ENCODE measurements at regions not wholly inside any gene's neighbourhood (a gene's known extent, or its start where the extent isn't known, plus 50 kb on each side); places are given as distances from the start of the nearest gene placed in this dataset.

- Histone ChIP-seq H3K27ac (ENCODE audit: low read depth, low read length) (no peak overlapping the region), H3K79me2 (ENCODE audit: control insufficient read depth, insufficient read depth, low read length, unreplicated experiment) (no peaks in the 10 kb centered on the region), H2AFZ (ENCODE audit: low read length, unreplicated experiment) (no peak overlapping the region), H3K4me1 (ENCODE audit: control insufficient read depth, insufficient read depth, low read length, unreplicated experiment) (no peaks in the 10 kb centered on the region), H3K36me3 (ENCODE audit: insufficient read depth, low read length) (no peaks in the 10 kb centered on the region), H3K4me3 (ENCODE audit: low read depth, low read length) (no peak overlapping the region), H3K27me3 (ENCODE audit: insufficient read depth, low read length) (peaks cover 27% of the 10 kb centered on the region)
Observed at GRCh38 chr1:17887661-17888371, 132.7 kb downstream of the ACTL8 start.

DNA sequence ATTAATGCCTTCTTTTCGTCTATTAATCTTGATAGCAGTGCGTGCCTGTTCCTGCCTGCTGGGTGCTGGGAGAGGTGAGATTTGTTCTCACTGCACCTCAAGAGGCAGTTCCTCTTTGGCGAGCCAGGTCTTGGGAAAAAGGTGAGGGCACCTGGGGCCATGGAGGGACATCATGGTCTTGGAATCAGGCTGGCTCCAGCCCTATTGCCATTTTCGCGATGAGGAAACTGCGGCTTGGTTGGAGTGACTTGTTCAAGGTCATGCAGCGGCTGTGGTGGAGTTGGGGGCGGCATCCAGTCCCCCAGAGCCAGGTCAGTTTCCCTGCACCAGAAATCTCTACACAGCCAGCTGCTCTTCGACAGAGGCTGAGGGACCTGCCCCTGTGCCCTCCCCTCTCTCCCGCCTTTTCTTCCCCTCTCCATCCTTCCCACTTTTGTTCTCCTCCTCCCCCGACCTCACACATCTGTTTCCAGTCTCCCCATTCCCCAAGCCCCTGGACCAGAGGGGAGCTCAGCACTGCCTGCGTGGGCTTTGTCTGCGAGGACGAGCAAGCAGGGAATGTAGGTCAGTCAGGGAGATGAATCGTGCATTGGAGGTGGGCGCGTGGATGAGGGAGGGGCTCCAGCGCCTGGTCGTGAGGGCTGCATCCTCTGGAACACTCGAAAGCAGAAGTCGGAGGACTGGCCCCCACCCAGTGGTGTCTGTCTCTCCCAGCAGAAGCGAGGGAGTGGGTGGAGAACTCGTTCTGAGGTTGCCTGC lies 135.1 kb downstream of the ACTL8 start:
- Histone ChIP-seq H3K4me1 (ENCODE audit: control insufficient read depth, insufficient read depth, low read length, unreplicated experiment) (no peaks in the 10 kb centered on the region), H2AFZ (ENCODE audit: low read length, unreplicated experiment) (no peak overlapping the region), H3K79me2 (ENCODE audit: control insufficient read depth, insufficient read depth, low read length, unreplicated experiment) (no peaks in the 10 kb centered on the region), H3K36me3 (ENCODE audit: insufficient read depth, low read length) (no peaks in the 10 kb centered on the region), H3K27ac (ENCODE audit: low read depth, low read length) (no peak overlapping the region), H3K27me3 (ENCODE audit: insufficient read depth, low read length) (peaks cover 27% of the 10 kb centered on the region), H3K4me3 (ENCODE audit: low read depth, low read length) (no peak overlapping the region)

GRCh38 chr1:17890815-17891191 lies 135.7 kb downstream of the ACTL8 start:
- no peak overlapping the region for H3K4me3 ChIP-seq (ENCODE audit: low read depth, low read length)
- no peaks in the 10 kb centered on the region for H3K4me1 ChIP-seq (ENCODE audit: control insufficient read depth, insufficient read depth, low read length, unreplicated experiment)
- H2AFZ ChIP-seq (ENCODE audit: low read length, unreplicated experiment), result no peak overlapping the region
- peaks cover 27% of the 10 kb centered on the region for H3K27me3 ChIP-seq (ENCODE audit: insufficient read depth, low read length)
- no peaks in the 10 kb centered on the region for H3K36me3 ChIP-seq (ENCODE audit: insufficient read depth, low read length)
- no peak overlapping the region for H3K27ac ChIP-seq (ENCODE audit: low read depth, low read length)
- no peaks in the 10 kb centered on the region for H3K79me2 ChIP-seq (ENCODE audit: control insufficient read depth, insufficient read depth, low read length, unreplicated experiment)

GRCh38 chr1:17891205-17892110 lies 136.3 kb downstream of the ACTL8 start:
- Histone ChIP-seq H3K4me1 (ENCODE audit: control insufficient read depth, insufficient read depth, low read length, unreplicated experiment) (no peaks in the 10 kb centered on the region), H3K79me2 (ENCODE audit: control insufficient read depth, insufficient read depth, low read length, unreplicated experiment) (no peaks in the 10 kb centered on the region), H3K27me3 (ENCODE audit: insufficient read depth, low read length) (peaks cover 31% of the 10 kb centered on the region), H3K4me3 (ENCODE audit: low read depth, low read length) (no peak overlapping the region), H3K36me3 (ENCODE audit: insufficient read depth, low read length) (no peaks in the 10 kb centered on the region), H3K27ac (ENCODE audit: low read depth, low read length) (no peak overlapping the region), H2AFZ (ENCODE audit: low read length, unreplicated experiment) (no peak overlapping the region)

DNA sequence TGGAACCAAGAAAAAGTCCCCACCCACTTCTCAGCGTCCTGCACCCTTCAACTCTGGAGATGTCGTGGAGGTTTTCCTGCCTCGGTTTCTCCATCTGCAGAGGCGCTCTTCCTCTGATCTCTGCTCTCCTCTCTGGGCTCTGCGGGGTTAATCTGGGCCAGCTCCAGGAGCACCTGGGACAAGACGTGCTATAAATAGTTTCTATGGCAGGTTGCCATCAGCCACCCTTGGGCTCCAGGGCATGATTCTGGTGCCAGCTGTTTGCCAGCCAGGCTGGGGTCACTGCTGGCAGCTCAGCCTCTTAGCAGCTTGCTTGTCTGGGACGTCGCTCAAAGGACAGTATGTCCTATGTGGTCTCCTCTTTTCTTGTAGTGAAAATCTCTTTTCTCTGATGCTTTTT lies 137.1 kb downstream of the ACTL8 start:
- Histone ChIP-seq H3K4me1 (ENCODE audit: control insufficient read depth, insufficient read depth, low read length, unreplicated experiment) (no peaks in the 10 kb centered on the region), H2AFZ (ENCODE audit: low read length, unreplicated experiment) (no peak overlapping the region), H3K36me3 (ENCODE audit: insufficient read depth, low read length) (no peaks in the 10 kb centered on the region), H3K27me3 (ENCODE audit: insufficient read depth, low read length) (peaks cover 39% of the 10 kb centered on the region), H3K79me2 (ENCODE audit: control insufficient read depth, insufficient read depth, low read length, unreplicated experiment) (no peaks in the 10 kb centered on the region), H3K4me3 (ENCODE audit: low read depth, low read length) (no peak overlapping the region), H3K27ac (ENCODE audit: low read depth, low read length) (no peak overlapping the region)

GRCh38 chr1:17892851-17893250 lies 137.7 kb downstream of the ACTL8 start:
- no peaks in the 10 kb centered on the region for H3K36me3 ChIP-seq (ENCODE audit: insufficient read depth, low read length)
- H2AFZ ChIP-seq (ENCODE audit: low read length, unreplicated experiment), result no peak overlapping the region
- H3K79me2 ChIP-seq (ENCODE audit: control insufficient read depth, insufficient read depth, low read length, unreplicated experiment), result no peaks in the 10 kb centered on the region
- no peak overlapping the region for H3K4me3 ChIP-seq (ENCODE audit: low read depth, low read length)
- H3K27me3 ChIP-seq (ENCODE audit: insufficient read depth, low read length), result peaks cover 43% of the 10 kb centered on the region
- H3K27ac ChIP-seq (ENCODE audit: low read depth, low read length), result no peak overlapping the region
- no peaks in the 10 kb centered on the region for H3K4me1 ChIP-seq (ENCODE audit: control insufficient read depth, insufficient read depth, low read length, unreplicated experiment)

GRCh38 chr1:17893891-17894631 lies 138.9 kb downstream of the ACTL8 start:
- Histone ChIP-seq H3K36me3 (ENCODE audit: insufficient read depth, low read length) (no peaks in the 10 kb centered on the region), H2AFZ (ENCODE audit: low read length, unreplicated experiment) (no peak overlapping the region), H3K4me3 (ENCODE audit: low read depth, low read length) (no peak overlapping the region), H3K27ac (ENCODE audit: low read depth, low read length) (no peak overlapping the region), H3K4me1 (ENCODE audit: control insufficient read depth, insufficient read depth, low read length, unreplicated experiment) (no peaks in the 10 kb centered on the region), H3K79me2 (ENCODE audit: control insufficient read depth, insufficient read depth, low read length, unreplicated experiment) (no peaks in the 10 kb centered on the region), H3K27me3 (ENCODE audit: insufficient read depth, low read length) (peaks cover 54% of the 10 kb centered on the region)

DNA sequence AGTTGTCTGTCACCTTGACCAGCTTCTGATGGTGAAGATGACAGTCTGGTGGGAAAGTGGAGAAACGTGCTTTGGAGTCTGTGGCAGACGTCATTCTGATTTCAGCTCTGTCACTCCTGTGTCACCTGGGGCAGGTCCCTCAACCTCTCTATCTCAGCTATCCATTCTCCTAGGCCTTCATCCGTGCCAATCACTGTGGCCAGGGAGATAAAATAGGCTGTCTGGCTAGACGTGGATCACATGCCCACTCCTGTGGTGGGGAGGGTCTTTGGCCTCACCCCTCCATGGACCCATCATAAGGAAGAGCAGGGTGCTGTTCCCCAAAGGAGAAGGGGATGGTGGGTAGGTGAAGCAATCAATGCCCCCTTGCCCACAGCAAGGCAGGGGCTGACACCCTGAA lies 140.3 kb downstream of the ACTL8 start:
- no peak overlapping the region for H2AFZ ChIP-seq (ENCODE audit: low read length, unreplicated experiment)
- peaks cover 54% of the 10 kb centered on the region for H3K27me3 ChIP-seq (ENCODE audit: insufficient read depth, low read length)
- no peaks in the 10 kb centered on the region for H3K36me3 ChIP-seq (ENCODE audit: insufficient read depth, low read length)
- H3K4me3 ChIP-seq (ENCODE audit: low read depth, low read length), result no peak overlapping the region
- no peaks in the 10 kb centered on the region for H3K4me1 ChIP-seq (ENCODE audit: control insufficient read depth, insufficient read depth, low read length, unreplicated experiment)
- H3K79me2 ChIP-seq (ENCODE audit: control insufficient read depth, insufficient read depth, low read length, unreplicated experiment), result no peaks in the 10 kb centered on the region
- H3K27ac ChIP-seq (ENCODE audit: low read depth, low read length), result no peak overlapping the region

GRCh38 chr1:17895986-17896385 lies 140.9 kb downstream of the ACTL8 start:
- Histone ChIP-seq H2AFZ (ENCODE audit: low read length, unreplicated experiment) (no peak overlapping the region), H3K27ac (ENCODE audit: low read depth, low read length) (no peak overlapping the region), H3K4me1 (ENCODE audit: control insufficient read depth, insufficient read depth, low read length, unreplicated experiment) (no peaks in the 10 kb centered on the region), H3K27me3 (ENCODE audit: insufficient read depth, low read length) (peaks cover 53% of the 10 kb centered on the region), H3K36me3 (ENCODE audit: insufficient read depth, low read length) (no peaks in the 10 kb centered on the region), H3K79me2 (ENCODE audit: control insufficient read depth, insufficient read depth, low read length, unreplicated experiment) (no peaks in the 10 kb centered on the region), H3K4me3 (ENCODE audit: low read depth, low read length) (no peak overlapping the region)

DNA sequence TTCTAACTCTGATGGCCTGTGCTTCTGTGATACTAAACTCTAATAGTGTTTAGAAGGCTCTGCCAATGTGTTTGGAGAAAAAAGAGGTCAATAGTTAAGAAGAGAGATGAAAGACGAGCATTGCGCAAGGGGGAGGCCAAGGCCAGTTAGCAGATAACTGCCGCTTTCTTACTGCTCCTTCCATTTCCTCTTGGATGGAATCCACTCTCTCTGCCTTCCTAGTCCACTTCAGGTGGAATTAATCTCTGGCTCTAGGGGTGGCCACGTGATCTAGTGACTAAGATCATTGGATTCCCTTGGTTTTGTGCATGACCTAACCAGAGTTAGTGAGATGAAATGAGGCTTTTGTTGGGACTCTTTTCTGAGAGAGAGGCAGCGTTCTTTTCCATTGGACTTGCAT lies 148.3 kb downstream of the ACTL8 start:
- no peak overlapping the region for H2AFZ ChIP-seq (ENCODE audit: low read length, unreplicated experiment)
- H3K4me3 ChIP-seq (ENCODE audit: low read depth, low read length), result no peak overlapping the region
- no peaks in the 10 kb centered on the region for H3K79me2 ChIP-seq (ENCODE audit: control insufficient read depth, insufficient read depth, low read length, unreplicated experiment)
- H3K27ac ChIP-seq (ENCODE audit: low read depth, low read length), result no peak overlapping the region
- no peaks in the 10 kb centered on the region for H3K36me3 ChIP-seq (ENCODE audit: insufficient read depth, low read length)
- no peaks in the 10 kb centered on the region for H3K4me1 ChIP-seq (ENCODE audit: control insufficient read depth, insufficient read depth, low read length, unreplicated experiment)
- peaks cover 65% of the 10 kb centered on the region for H3K27me3 ChIP-seq (ENCODE audit: insufficient read depth, low read length)
